A549 (cell line): ENCODE measurements at regions not wholly inside any gene's neighbourhood (a gene's known extent, or its start where the extent isn't known, plus 50 kb on each side); places are given as distances from the start of the nearest gene placed in this dataset.

Experiments used
- ATAC-seq, 2 experiments: fragments of 200-7000 bp in 1 of 2; fragments of >200 bp in 1 of 2; cut with Nextera tagmentation in 1 of 2; cut with Tn5 transposase in 1 of 2; 3 replicates each; pipeline versions ENCODE4 v1.8.0 to v1.9.1; 2018 to 2020; ENCODE audit warnings: mild to moderate bottlenecking in 1 of 2, moderate library complexity in 1 of 2
- CTCF ChIA-PET: fragments of 300-600 bp; sonication (Branson Sonifier 250); formaldehyde crosslinking; extraction: SDS; loops from one replicate; lab custom pipeline; 2021; ENCODE audit warnings: antibody characterized with exemption, inconsistent platforms; lab: Yijun Ruan, JAX
- POLR2A ChIA-PET: fragments of 350-600 bp; formaldehyde crosslinking; extraction: SDS; loops from one replicate; lab custom pipeline; 2021; ENCODE audit warnings: antibody characterized with exemption, inconsistent platforms; lab: Yijun Ruan, JAX
- DNase-seq, 2 experiments: peaks; one replicate each; pipeline versions ENCODE4 v3.0.0 to v3.0.0-alpha.2; 2011 to 2016; ENCODE audit warnings: low read depth in 1 of 2, low spot score in 1 of 2
- FAIRE-seq: peaks from 2 replicates; lab custom pipeline; 2011; peaks lifted over from hg19 to GRCh38; lab: Jason Lieb, UNC
- H3K27ac ChIP-seq, 2 experiments: fragments of >200 bp; sonication (Bioruptor Twin); formaldehyde crosslinking; 3 replicates each; pipeline ENCODE4 v1.5.1; 2016 to 2017
- H3K4me1 ChIP-seq: fragments of >200 bp; sonication (Bioruptor Twin); formaldehyde crosslinking; 3 replicates; pipeline ENCODE4 v1.6.1; 2016
- H3K4me2 ChIP-seq: fragments of >200 bp; sonication (Bioruptor Twin); formaldehyde crosslinking; 3 replicates; pipeline ENCODE4 v1.6.1; 2016
- H3K4me3 ChIP-seq: fragments of >200 bp; sonication (Bioruptor Twin); formaldehyde crosslinking; 3 replicates; pipeline ENCODE4 v1.5.1; 2016
- H3K9me3 ChIP-seq: fragments of >200 bp; sonication (Bioruptor Twin); formaldehyde crosslinking; 3 replicates; pipeline ENCODE4 v1.6.1; 2016
- CEBPB ChIP-seq, 2 experiments: fragments of >200 bp in 1 of 2; sonication (Bioruptor Twin) in 1 of 2; formaldehyde crosslinking in 1 of 2; IDR thresholded peaks; 2 replicates each; pipeline ENCODE4 v1.6.1; 2012 to 2016
- CHD4 ChIP-seq: fragments of 200-600 bp; sonication (generic); IDR thresholded peaks from 2 replicates; pipeline ENCODE4 v1.6.1; 2016; ENCODE audit warnings: antibody characterized with exemption, mild to moderate bottlenecking, borderline replicate concordance
- EP300 ChIP-seq, 2 experiments: fragments of >200 bp; sonication (Bioruptor Twin); formaldehyde crosslinking; IDR thresholded peaks; 2 replicates in 1 of 2; 3 replicates in 1 of 2; pipeline ENCODE4 v1.6.1; 2016 to 2017
- FOSB ChIP-seq: fragments of 250-450 bp; sonication (Bioruptor Pico); IDR thresholded peaks from 2 replicates; pipeline ENCODE4 v1.5.0; 2020; ENCODE audit warnings: mild to moderate bottlenecking, moderate library complexity
- FOSL2 ChIP-seq, 2 experiments: fragments of 450-650 bp in 1 of 2; fragments of >200 bp in 1 of 2; sonication (Bioruptor Twin) in 1 of 2; formaldehyde crosslinking; IDR thresholded peaks; 2 replicates each; pipeline versions ENCODE4 v1.5.0 to v1.6.1; 2016 to 2020; ENCODE audit warnings: mild to moderate bottlenecking in 1 of 2, moderate library complexity in 1 of 2
- GATA3 ChIP-seq: IDR thresholded peaks from 2 replicates; pipeline ENCODE4 v1.6.1; 2012; ENCODE audit warnings: borderline replicate concordance
- HDAC2 ChIP-seq: fragments of 200-600 bp; sonication (generic); IDR thresholded peaks from 2 replicates; pipeline ENCODE4 v1.6.1; 2016
- HEYL ChIP-seq: fragments of 250-450 bp; sonication (Bioruptor Pico); IDR thresholded peaks from 2 replicates; pipeline ENCODE4 v1.8.0; 2021; ENCODE audit warnings: mild to moderate bottlenecking, moderate library complexity
- JUN ChIP-seq, 2 experiments: fragments of >200 bp; sonication (Bioruptor Twin); formaldehyde crosslinking; IDR thresholded peaks; 2 replicates in 1 of 2; 3 replicates in 1 of 2; pipeline ENCODE4 v1.6.1; 2016 to 2017
- JUNB ChIP-seq: fragments of >200 bp; sonication (Bioruptor Twin); formaldehyde crosslinking; IDR thresholded peaks from 2 replicates; pipeline ENCODE4 v1.6.1; 2016
- KDM5A ChIP-seq: fragments of 200-600 bp; sonication (generic); IDR thresholded peaks from 2 replicates; pipeline ENCODE4 v1.6.1; 2016; ENCODE audit warnings: antibody characterized with exemption, mild to moderate bottlenecking
- RCOR1 ChIP-seq: fragments of 150-350 bp; IDR thresholded peaks from 2 replicates; pipeline ENCODE4 v1.6.1; 2014; ENCODE audit warnings: antibody characterized with exemption, low read length, low read depth
- SMC3 ChIP-seq: fragments of >200 bp; sonication (Bioruptor Twin); formaldehyde crosslinking; IDR thresholded peaks from 3 replicates; pipeline ENCODE4 v1.6.1; 2018; ENCODE audit warnings: inconsistent platforms
- ZC3H11A ChIP-seq: fragments of 450-650 bp; IDR thresholded peaks from 2 replicates; pipeline ENCODE4 v1.6.1; 2014; ENCODE audit warnings: antibody characterized with exemption, mild to moderate bottlenecking
- ZSCAN20 ChIP-seq: fragments of 250-450 bp; sonication (Bioruptor Pico); IDR thresholded peaks from 2 replicates; pipeline ENCODE4 v1.8.0; 2022; ENCODE audit warnings: mild to moderate bottlenecking, moderate library complexity
- WGBS: methylation state at CpG from one replicate; pipeline ENCODE4 v1.1.6; 2017; ENCODE audit errors: missing lambda C conversion rate; 5-methylcytosine and 5-hydroxymethylcytosine counted together
- TF ChIP-seq, protein P1 (sequence below): fragments of >200 bp; sonication (Bioruptor Twin); formaldehyde crosslinking; IDR thresholded peaks from 3 replicates; pipeline ENCODE4 v1.6.1; 2016
- TF ChIP-seq, protein P2 (sequence below): IDR thresholded peaks from 2 replicates; pipeline ENCODE4 v1.6.1; 2012
- TF ChIP-seq, protein P3 (sequence below): fragments of >200 bp; sonication (Bioruptor Twin); formaldehyde crosslinking; IDR thresholded peaks from 2 replicates; pipeline ENCODE4 v1.6.1; 2016

DNA sequence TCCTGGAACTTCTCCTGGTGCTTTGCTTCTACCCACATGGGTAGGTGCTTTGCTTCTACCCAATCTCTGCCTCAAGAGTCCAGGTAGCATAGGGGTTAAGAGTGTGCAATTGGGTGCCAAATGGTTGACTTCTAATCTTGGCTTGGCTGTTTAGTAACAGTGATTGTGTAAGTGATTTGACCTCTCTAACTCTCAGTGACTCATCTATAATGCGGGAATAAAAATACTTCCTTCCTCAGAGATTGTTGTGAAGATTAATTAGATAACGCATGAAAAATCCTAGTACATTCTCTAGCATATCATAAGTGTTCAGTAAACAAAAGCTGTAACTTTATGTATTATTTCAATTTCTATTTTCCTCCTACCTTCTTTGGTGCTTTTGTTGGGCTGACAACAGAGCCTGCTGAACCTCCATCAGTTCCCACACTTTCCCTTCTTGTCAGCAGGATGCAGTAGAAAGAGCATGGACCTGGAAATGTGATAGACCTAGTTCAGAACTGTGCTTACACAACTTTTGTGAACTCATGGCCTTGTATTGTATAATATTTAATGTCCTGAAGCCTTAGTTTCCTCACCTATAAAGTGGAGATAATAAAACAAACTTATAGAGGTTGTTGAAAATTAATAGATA, 72.9 kb upstream of the SMIM36 start:
- DNase-seq (peak in 1 of 2 experiments; percentile 63), ATAC-seq (peak; percentile 68 to 69; a peak in 4 of 6 replicates)
- Histone ChIP-seq H3K4me1 (peaks cover 42% of the 10 kb centered on the region), H3K9me3 (no peaks in the 10 kb centered on the region)
- ChIA-PET POLR2A (no interaction called here), CTCF (interaction anchor here (0.9 to 1.4 kb wide), 2 partner anchors 13 to 17 kb away, joined by 3 to 7 read pairs; no protein-coding TSS in a partner anchor)
- peak; percentile 79 for TF ChIP-seq JUNB
- TF ChIP-seq FOSL2 (IDR thresholded peaks at IDR 0.05), result peak; percentile 67; the same call in 1 of the 2 replicates
- TF ChIP-seq FOSL2 (CRISPR knock-in tag; IDR thresholded peaks at IDR 0.05), result peak; percentile 87
- peak; percentile 86 for TF ChIP-seq GATA3
- no peak for TF ChIP-seq RCOR1
- TF ChIP-seq, protein P1, sequence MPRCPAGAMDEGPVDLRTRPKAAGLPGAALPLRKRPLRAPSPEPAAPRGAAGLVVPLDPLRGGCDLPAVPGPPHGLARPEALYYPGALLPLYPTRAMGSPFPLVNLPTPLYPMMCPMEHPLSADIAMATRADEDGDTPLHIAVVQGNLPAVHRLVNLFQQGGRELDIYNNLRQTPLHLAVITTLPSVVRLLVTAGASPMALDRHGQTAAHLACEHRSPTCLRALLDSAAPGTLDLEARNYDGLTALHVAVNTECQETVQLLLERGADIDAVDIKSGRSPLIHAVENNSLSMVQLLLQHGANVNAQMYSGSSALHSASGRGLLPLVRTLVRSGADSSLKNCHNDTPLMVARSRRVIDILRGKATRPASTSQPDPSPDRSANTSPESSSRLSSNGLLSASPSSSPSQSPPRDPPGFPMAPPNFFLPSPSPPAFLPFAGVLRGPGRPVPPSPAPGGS, result peak; percentile 72; the same call in 1 of the 3 replicates
- TF ChIP-seq JUN (IDR thresholded peaks at IDR 0.05), result peak; percentile 27 to 28; a peak in 1 of 5 replicates
- TF ChIP-seq CEBPB (IDR thresholded peaks at IDR 0.05), result peak; percentile 85
- TF ChIP-seq, protein P2, sequence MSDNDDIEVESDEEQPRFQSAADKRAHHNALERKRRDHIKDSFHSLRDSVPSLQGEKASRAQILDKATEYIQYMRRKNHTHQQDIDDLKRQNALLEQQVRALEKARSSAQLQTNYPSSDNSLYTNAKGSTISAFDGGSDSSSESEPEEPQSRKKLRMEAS, result no peak
- no peak for TF ChIP-seq SMC3
- TF ChIP-seq, protein P3, sequence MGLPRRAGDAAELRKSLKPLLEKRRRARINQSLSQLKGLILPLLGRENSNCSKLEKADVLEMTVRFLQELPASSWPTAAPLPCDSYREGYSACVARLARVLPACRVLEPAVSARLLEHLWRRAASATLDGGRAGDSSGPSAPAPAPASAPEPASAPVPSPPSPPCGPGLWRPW, result peak; percentile 64; the same call in 1 of the 2 replicates
- peak; percentile 39 to 55; a peak in 2 of 5 replicates for TF ChIP-seq EP300 (IDR thresholded peaks at IDR 0.05)
- TF ChIP-seq, all 56 proteins: peak for 8
- FAIRE-seq, result peak; percentile 82
- WGBS, result 5% methylated on average over 2 of the region's 2 CpGs
- Histone ChIP-seq H3K27ac (peak overlapping the region; percentile 60 to 72), H3K4me2 (peak overlapping the region; percentile 45), H3K4me3 (no peak overlapping the region)

DNA sequence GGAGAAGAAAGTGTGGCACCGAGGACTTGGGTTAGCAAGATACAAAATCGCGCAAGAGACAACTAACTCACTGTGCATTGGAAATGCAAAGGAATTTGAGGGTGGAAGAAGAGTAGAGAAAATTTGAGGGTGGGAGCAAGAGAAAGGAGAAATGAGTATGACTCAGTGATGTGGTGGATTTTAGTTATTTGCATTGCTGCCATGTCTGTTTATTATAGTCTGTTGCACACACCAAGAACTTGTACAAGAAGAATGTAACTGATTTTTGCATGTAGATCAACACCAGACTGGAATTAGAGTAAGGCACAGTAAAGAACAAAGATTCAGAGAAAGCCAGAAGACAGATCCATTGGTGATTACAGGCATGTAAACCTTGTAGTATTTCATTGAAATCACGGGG, 71.6 kb upstream of the SMIM36 start:
- H3K4me2 ChIP-seq, result peak overlapping the region; percentile 45
- WGBS, result 80% methylated on average over 4 of the region's 4 CpGs
- peak overlapping the region; percentile 6 to 72; a peak in 1 of 6 replicates for H3K27ac ChIP-seq
- peaks cover 30% of the 10 kb centered on the region for H3K4me1 ChIP-seq
- H3K4me3 ChIP-seq, result no peak overlapping the region
- ATAC-seq (no peak), DNase-seq (no peak), FAIRE-seq (no peak)
- no peaks in the 10 kb centered on the region for H3K9me3 ChIP-seq
- POLR2A ChIA-PET, result no interaction called here
- CTCF ChIA-PET, result interaction anchor here (0.9 to 1.4 kb wide), 3 partner anchors 12 to 55 kb away, joined by 3 to 7 read pairs (median 5); no protein-coding TSS in a partner anchor
- no peak for TF ChIP-seq KDM5A
- no peak for TF ChIP-seq HEYL (CRISPR knock-in tag)
- no peak for TF ChIP-seq GATA3
- no peak for TF ChIP-seq HDAC2
- no peak for TF ChIP-seq FOSB (CRISPR knock-in tag)

DNA sequence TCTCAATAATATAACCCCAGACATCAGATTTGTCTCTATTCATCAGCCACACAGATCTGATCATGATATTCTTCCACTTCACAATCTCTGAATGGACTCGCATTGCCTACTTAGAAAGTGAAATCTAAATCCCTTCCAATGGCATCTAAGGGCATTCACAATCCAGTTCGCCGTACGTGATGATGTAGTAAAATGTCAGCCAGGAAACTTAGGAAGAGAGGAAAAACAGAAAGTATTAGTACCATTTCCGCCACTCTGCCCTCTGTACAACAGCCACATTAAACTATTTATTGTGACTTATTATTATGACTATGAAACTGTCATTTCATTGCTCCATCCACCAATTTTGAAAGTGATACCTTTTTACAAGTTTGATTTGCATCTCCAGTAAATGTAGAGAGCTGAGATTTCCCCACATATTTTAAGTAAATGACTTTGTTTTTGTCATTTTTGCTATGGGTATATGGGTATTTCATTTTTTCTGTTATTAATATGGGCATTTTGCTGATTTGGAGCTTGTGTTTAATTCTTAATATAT, 69.4 kb upstream of the SMIM36 start:
- no peak for DNase-seq
- no peak for ATAC-seq
- Histone ChIP-seq H3K4me1 (peaks cover 42% of the 10 kb centered on the region), H3K4me3 (no peak overlapping the region), H3K27ac (no peak overlapping the region), H3K9me3 (no peaks in the 10 kb centered on the region), H3K4me2 (no peak overlapping the region)
- FAIRE-seq, result no peak
- TF ChIP-seq CHD4 (no peak), ZC3H11A (no peak), EP300 (IDR thresholded peaks at IDR 0.05) (no peak), JUNB (no peak), FOSL2 (IDR thresholded peaks at IDR 0.05) (no peak), FOSL2 (CRISPR knock-in tag; IDR thresholded peaks at IDR 0.05) (no peak), HDAC2 (no peak), ZSCAN20 (no peak)
- ChIA-PET CTCF (interaction anchor here (0.5 to 1.3 kb wide), 4 partner anchors 9 to 54 kb away, joined by 3 to 6 read pairs (median 4); no protein-coding TSS in a partner anchor), POLR2A (interaction anchor here (0.5 kb wide), 1 partner anchor 28 kb away, joined by 4 read pairs; no protein-coding TSS in a partner anchor)
- WGBS, result 91% methylated on average over 5 of the region's 5 CpGs
